SU-DHL-6 (cell line): ENCODE measurements at regions not wholly inside any gene's neighbourhood (a gene's known extent, or its start where the extent isn't known, plus 50 kb on each side); places are given as distances from the start of the nearest gene placed in this dataset.

Source experiments
- CTCF ChIP-seq: fragments of 200-600 bp; sonication (generic); IDR thresholded peaks from one replicate; pipeline ENCODE4 v1.5.1; 2017; ENCODE audit warnings: antibody characterized with exemption, mild to moderate bottlenecking, low read length, moderate library complexity; ENCODE audit not compliant: insufficient read depth, poor library complexity, severe bottlenecking
- EZH2phosphoT487 ChIP-seq: fragments of 200-600 bp; sonication (generic), shearing (Covaris generic); conservative IDR thresholded peaks from 2 replicates; pipeline ENCODE4 v1.6.1; 2018; ENCODE audit warnings: mild to moderate bottlenecking, antibody characterized with exemption, low read length, moderate library complexity, mixed read lengths

GRCh38 chr13:85582890-85583289 is 216.3 kb downstream of the SLITRK6 start:
- TF ChIP-seq CTCF (no peak), EZH2phosphoT487 (no peak)
